ENCODE measurements at regions not wholly inside any gene's neighbourhood (a gene's known extent, or its start where the extent isn't known, plus 50 kb on each side); places are given as distances from the start of the nearest gene placed in this dataset.

DNA sequence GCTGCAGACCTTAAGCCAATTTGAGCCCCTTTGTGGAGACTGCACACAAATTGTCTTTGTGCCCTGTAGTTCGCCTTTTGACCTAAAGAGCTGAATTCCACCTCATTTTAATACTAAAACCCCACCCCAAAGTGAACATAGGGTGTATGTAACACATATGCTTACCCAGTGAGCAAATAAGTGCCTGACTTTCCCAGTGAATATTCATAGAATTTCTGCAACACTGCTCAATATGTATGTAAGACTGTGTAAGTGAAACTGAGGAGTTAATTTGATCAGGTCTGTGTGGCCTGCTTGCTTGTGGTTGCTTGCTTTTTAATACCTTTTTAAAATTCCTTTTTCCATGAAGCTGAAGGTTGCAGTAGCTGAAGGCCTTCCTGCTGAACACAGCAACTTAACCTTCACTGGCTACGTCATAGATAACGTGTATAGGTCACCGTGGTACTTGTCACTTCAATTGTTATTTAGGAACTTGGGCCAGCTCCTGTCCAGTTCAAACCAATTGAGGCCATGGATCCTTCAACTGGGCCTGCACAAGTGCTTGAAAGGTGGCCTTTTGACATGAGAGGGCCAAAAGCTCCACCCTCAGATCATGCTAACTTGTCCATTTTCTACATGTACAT lies 131.7 kb upstream of the BTBD3 start:
- no peaks in the 10 kb centered on the region for H3K9me3 ChIP-seq (ENCODE audit: control insufficient read depth, insufficient read depth, low read depth, low read length)
- POLR2A ChIA-PET, result no interaction called here
- in situ Hi-C loops (cut with HindIII; ENCODE audit: low pct_unique_long_range_greater_than_20kb, low sequenced_read_pairs) (no loop called here), intact Hi-C loops (cut with micrococcal nuclease; ENCODE audit: unreplicated experiment) (no loop called here)
- no peaks in the 10 kb centered on the region for H3K4me1 ChIP-seq (ENCODE audit: control insufficient read depth, insufficient read depth, low read length)
- ATAC-seq (no peak), DNase-seq (ENCODE audit: low read depth, low spot score) (no peak)
- no peak overlapping the region for H3K4me3 ChIP-seq (ENCODE audit: low read depth in 2 of 2, low read length in 2 of 2)
- no peaks in the 10 kb centered on the region for H3K36me3 ChIP-seq (ENCODE audit: control insufficient read depth, insufficient read depth, low read length)
- no TSS peak for BruUV-seq (replicated peaks)
- CTCF ChIA-PET, result no interaction called here
- TF ChIP-seq SIN3A (IDR thresholded peaks at IDR 0.05; ENCODE audit: borderline replicate concordance, insufficient read depth, low read depth, low read length) (no peak), TCF7L2 (IDR thresholded peaks at IDR 0.05; ENCODE audit: low read depth, low read length) (no peak), POLR2AphosphoS5 (IDR thresholded peaks at IDR 0.05; ENCODE audit: low read depth, low read length) (no peak), REST (IDR thresholded peaks at IDR 0.05; ENCODE audit: insufficient read depth in 1 of 2, low read depth in 2 of 2, low read length in 1 of 2) (no peak)
- TF ChIP-seq, protein P1, sequence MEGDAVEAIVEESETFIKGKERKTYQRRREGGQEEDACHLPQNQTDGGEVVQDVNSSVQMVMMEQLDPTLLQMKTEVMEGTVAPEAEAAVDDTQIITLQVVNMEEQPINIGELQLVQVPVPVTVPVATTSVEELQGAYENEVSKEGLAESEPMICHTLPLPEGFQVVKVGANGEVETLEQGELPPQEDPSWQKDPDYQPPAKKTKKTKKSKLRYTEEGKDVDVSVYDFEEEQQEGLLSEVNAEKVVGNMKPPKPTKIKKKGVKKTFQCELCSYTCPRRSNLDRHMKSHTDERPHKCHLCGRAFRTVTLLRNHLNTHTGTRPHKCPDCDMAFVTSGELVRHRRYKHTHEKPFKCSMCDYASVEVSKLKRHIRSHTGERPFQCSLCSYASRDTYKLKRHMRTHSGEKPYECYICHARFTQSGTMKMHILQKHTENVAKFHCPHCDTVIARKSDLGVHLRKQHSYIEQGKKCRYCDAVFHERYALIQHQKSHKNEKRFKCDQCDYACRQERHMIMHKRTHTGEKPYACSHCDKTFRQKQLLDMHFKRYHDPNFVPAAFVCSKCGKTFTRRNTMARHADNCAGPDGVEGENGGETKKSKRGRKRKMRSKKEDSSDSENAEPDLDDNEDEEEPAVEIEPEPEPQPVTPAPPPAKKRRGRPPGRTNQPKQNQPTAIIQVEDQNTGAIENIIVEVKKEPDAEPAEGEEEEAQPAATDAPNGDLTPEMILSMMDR (IDR thresholded peaks at IDR 0.05), result no peak
- no peaks in the 10 kb centered on the region for H3K27me3 ChIP-seq (ENCODE audit: control insufficient read depth, insufficient read depth, low read length)
- no peak overlapping the region for H3K27ac ChIP-seq (ENCODE audit: low read length)

- no peak for ATAC-seq
- POLR2A ChIA-PET, result no interaction called here
- Histone ChIP-seq H3K4me3 (ENCODE audit: low read depth in 2 of 2, low read length in 2 of 2) (no peak overlapping the region), H3K9me3 (ENCODE audit: control insufficient read depth, insufficient read depth, low read depth, low read length) (no peaks in the 10 kb centered on the region), H3K27ac (ENCODE audit: low read length) (no peak overlapping the region), H3K4me1 (ENCODE audit: control insufficient read depth, insufficient read depth, low read length) (no peaks in the 10 kb centered on the region), H3K36me3 (ENCODE audit: control insufficient read depth, insufficient read depth, low read length) (no peaks in the 10 kb centered on the region), H3K27me3 (ENCODE audit: control insufficient read depth, insufficient read depth, low read length) (no peaks in the 10 kb centered on the region)
- intact Hi-C loops (cut with micrococcal nuclease; ENCODE audit: unreplicated experiment) (no loop called here), in situ Hi-C loops (cut with HindIII; ENCODE audit: low pct_unique_long_range_greater_than_20kb, low sequenced_read_pairs) (no loop called here)
- DNase-seq (ENCODE audit: low read depth, low spot score), result no peak
- no peak for TF ChIP-seq TCF7L2 (IDR thresholded peaks at IDR 0.05; ENCODE audit: low read depth, low read length)
- TF ChIP-seq REST (IDR thresholded peaks at IDR 0.05; ENCODE audit: insufficient read depth in 1 of 2, low read depth in 2 of 2, low read length in 1 of 2), result no peak
- CTCF ChIA-PET, result no interaction called here
- no TSS peak for BruUV-seq (replicated peaks)
Observed at GRCh38 chr20:11790046-11790445, 127.6 kb upstream of the BTBD3 start.

Measured in Panc1 (cell line).